GM13976 (cell line): ENCODE measurements at regions not wholly inside any gene's neighbourhood (a gene's known extent, or its start where the extent isn't known, plus 50 kb on each side); places are given as distances from the start of the nearest gene placed in this dataset.
"Not testable (repeated sequence)": the region's sequence is repeated elsewhere in the genome, so short reads cannot be mapped to it uniquely, and the experiment has no call there.

Experiments
- DNase-seq: peaks from one replicate; pipeline ENCODE4 v3.0.0; 2012; ENCODE audit warnings: low spot score
- CTCF ChIP-seq: IDR thresholded peaks from 2 replicates; pipeline ENCODE4 v1.5.1; 2012; ENCODE audit warnings: borderline replicate concordance, mild to moderate bottlenecking; ENCODE audit not compliant: insufficient read depth; ENCODE audit errors: extremely low read depth, missing control alignments, control extremely low read depth
- in situ Hi-C: fragments of 300-500 bp; cut with MboI; formaldehyde crosslinking; loops from one replicate; pipeline ENCODE4 v1.12.0; 2022; ENCODE audit warnings: low sequenced_read_pairs, mixed read lengths, inconsistent platforms; ENCODE audit not compliant: unreplicated experiment

- no peak for DNase-seq
- in situ Hi-C loops, result no loop called here
- TF ChIP-seq CTCF, result no peak
Observed at GRCh38 chr16:29315046-29315445, 91.5 kb downstream of the NPIPB11 start.

- no peak for TF ChIP-seq CTCF
- in situ Hi-C loops, result no loop called here
- no peak for DNase-seq
Observed at GRCh38 chr16:29314292-29314934, 92.1 kb downstream of the NPIPB11 start.

DNA sequence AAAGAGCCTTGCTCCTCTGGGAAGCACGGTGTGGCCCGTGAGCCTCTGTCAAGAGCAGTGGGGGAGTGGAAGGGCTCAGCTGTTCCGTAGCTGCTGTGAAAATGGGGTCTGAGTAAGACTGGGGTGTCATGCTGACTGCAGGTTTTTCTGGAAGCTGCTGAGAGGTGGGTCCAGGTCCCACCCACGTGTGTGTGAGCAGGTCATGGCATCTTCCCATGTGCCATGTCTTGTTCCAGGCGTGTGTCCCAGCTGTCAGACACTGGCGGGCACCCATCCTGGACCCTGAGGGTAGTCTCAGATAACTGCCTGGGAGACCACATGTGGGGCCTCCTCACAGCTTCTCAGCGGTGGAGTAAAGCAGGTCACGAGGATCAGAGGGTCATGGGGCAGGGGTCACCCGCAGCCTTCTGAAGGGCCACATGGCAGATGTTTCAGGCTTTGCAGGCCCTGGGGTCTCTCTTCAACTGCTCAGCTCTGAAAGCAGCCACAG, 92.9 kb downstream of the NPIPB11 start:
- no peak for TF ChIP-seq CTCF
- in situ Hi-C loops, result no loop called here
- no peak for DNase-seq

- in situ Hi-C loops, result no loop called here
- TF ChIP-seq CTCF, result no peak
- DNase-seq, result no peak
Observed at GRCh38 chr16:29312835-29313558, 93.5 kb downstream of the NPIPB11 start.

DNA sequence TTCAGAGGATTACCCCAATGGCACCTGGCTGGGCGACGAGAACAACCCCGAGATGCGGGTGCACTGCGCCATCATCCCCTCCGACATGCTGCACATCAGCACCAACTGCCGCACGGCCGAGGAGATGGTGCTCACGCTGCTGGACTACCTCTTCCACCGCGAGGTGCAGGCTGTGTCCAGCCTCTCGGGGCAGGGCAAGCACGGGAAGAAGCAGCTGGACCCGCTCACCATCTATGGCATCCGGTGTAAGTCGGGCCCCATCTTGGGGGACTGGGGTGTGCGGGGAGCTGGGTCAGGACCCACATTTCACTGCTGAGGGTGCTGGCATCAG, 94.2 kb downstream of the NPIPB11 start:
- in situ Hi-C loops, DNase-seq: not testable (repeated sequence)

DNA sequence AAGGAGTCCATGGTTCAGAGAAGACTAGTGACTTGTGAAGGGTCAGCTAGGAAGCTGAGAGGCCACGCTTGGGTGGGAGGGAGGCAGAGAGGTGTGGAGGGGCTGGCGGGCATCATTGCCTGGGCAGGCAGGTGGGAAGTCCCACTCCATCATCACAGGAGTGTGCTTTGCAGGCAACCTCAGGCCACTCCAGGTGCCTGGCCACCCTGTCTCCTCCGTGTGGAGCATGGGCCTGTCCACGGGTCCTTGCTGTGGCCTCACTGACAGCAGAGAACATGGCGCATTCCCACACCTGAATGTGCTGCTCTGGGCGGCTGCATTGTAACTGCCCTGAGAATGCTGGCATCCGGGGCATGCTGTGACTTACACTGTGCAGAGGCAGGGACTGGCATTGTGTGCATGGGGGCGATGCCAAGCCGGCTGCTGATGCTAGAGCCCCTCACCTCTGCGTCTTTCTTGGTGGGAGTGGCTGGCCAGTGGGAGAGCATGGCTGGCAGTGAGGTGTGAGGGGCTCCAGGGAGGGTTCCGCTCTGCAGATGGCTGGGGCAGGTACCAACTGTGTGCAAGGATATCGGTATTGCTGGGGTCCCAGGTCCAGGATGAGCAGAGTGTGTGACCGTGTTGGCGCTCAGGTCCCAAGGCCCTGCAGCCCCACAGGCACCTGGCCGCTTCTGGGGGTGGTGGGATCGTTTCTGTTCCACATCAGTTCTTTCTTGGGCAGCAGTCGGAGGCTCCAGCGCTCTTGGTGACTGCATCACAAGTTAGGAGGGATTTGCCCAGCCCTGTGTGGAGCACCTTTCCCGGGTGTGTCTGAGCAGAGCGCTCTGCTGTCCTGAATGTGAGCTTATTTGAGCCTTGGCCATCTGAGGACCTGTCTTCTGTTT, 94.8 kb downstream of the NPIPB11 start:
- DNase-seq, result no peak
- TF ChIP-seq CTCF, result no peak
- in situ Hi-C loops, result no loop called here
